T-helper 1 cell treated with Interleukin-12 subunit alpha and Interleukin-12 subunit beta and Interleukin-4 antibody, amounts not matched to agents 30 μg/mL and 1 μg/mL, for 36 hours (primary cell): ENCODE measurements at regions not wholly inside any gene's neighbourhood (a gene's known extent, or its start where the extent isn't known, plus 50 kb on each side); places are given as distances from the start of the nearest gene placed in this dataset.

Experiments
- H3K27ac Mint-ChIP-seq: one replicate; pipeline ENCODE4 v1.8.0; 2021; ENCODE audit warnings: mild to moderate bottlenecking, mixed read lengths
- H3K27me3 Mint-ChIP-seq: one replicate; pipeline ENCODE4 v1.8.0; 2021; ENCODE audit warnings: low read depth, mixed read lengths
- H3K36me3 Mint-ChIP-seq: one replicate; pipeline ENCODE4 v1.8.0; 2021; ENCODE audit warnings: low read depth, mixed read lengths
- H3K4me1 Mint-ChIP-seq: one replicate; pipeline ENCODE4 v1.8.0; 2021; ENCODE audit warnings: low read depth, mixed read lengths
- H3K4me3 Mint-ChIP-seq: one replicate; pipeline ENCODE4 v1.8.0; 2021; ENCODE audit warnings: mild to moderate bottlenecking, moderate library complexity, mixed read lengths
- H3K9me3 Mint-ChIP-seq: one replicate; pipeline ENCODE4 v1.8.0; 2021; ENCODE audit warnings: mixed read lengths

- Mint-ChIP-seq H3K27me3 (no peaks in the 10 kb centered on the region), H3K27ac (no peak overlapping the region), H3K4me1 (no peaks in the 10 kb centered on the region), H3K4me3 (no peak overlapping the region), H3K36me3 (no peaks in the 10 kb centered on the region), H3K9me3 (no peaks in the 10 kb centered on the region)
Measured at GRCh38 chr13:104898484-104898883, 1637.0 kb downstream of the EFNB2 start.

GRCh38 chr13:104895521-104895920 lies 1639.9 kb downstream of the EFNB2 start:
- Mint-ChIP-seq H3K4me3 (no peak overlapping the region), H3K27me3 (no peaks in the 10 kb centered on the region)

GRCh38 chr13:104875038-104875754 lies 1660.3 kb downstream of the EFNB2 start:
- H3K4me3 Mint-ChIP-seq: no peak overlapping the region
- no peak overlapping the region for H3K27ac Mint-ChIP-seq
- no peaks in the 10 kb centered on the region for H3K36me3 Mint-ChIP-seq
- peaks cover 2% of the 10 kb centered on the region for H3K9me3 Mint-ChIP-seq
- H3K4me1 Mint-ChIP-seq: peaks cover 3% of the 10 kb centered on the region
- H3K27me3 Mint-ChIP-seq: no peaks in the 10 kb centered on the region

More at GRCh38 chr13:104895521-104895920, 1639.9 kb downstream of the EFNB2 start:
- no peaks in the 10 kb centered on the region for H3K9me3 Mint-ChIP-seq
- H3K27ac Mint-ChIP-seq: no peak overlapping the region
- H3K4me1 Mint-ChIP-seq: no peaks in the 10 kb centered on the region
- H3K36me3 Mint-ChIP-seq: no peaks in the 10 kb centered on the region

GRCh38 chr13:104872153-104872552 lies 1663.3 kb downstream of the EFNB2 start:
- Mint-ChIP-seq H3K4me1 (peaks cover 3% of the 10 kb centered on the region), H3K9me3 (peaks cover 6% of the 10 kb centered on the region), H3K36me3 (no peaks in the 10 kb centered on the region), H3K4me3 (no peak overlapping the region), H3K27me3 (no peaks in the 10 kb centered on the region), H3K27ac (no peak overlapping the region)

- H3K27ac Mint-ChIP-seq: no peak overlapping the region
- H3K36me3 Mint-ChIP-seq: no peaks in the 10 kb centered on the region
- no peak overlapping the region for H3K4me3 Mint-ChIP-seq
- peaks cover 6% of the 10 kb centered on the region for H3K9me3 Mint-ChIP-seq
- H3K27me3 Mint-ChIP-seq: no peaks in the 10 kb centered on the region
- H3K4me1 Mint-ChIP-seq: peaks cover 3% of the 10 kb centered on the region
Measured at GRCh38 chr13:104871456-104871855, 1664.0 kb downstream of the EFNB2 start.

- Mint-ChIP-seq H3K27me3 (no peaks in the 10 kb centered on the region), H3K27ac (no peak overlapping the region)
Measured at GRCh38 chr13:104869501-104869900, 1666.0 kb downstream of the EFNB2 start.

GRCh38 chr13:104868806-104869205 lies 1666.7 kb downstream of the EFNB2 start:
- Mint-ChIP-seq H3K27me3 (no peaks in the 10 kb centered on the region), H3K9me3 (peaks cover 6% of the 10 kb centered on the region), H3K4me1 (no peaks in the 10 kb centered on the region), H3K4me3 (no peak overlapping the region), H3K27ac (no peak overlapping the region), H3K36me3 (no peaks in the 10 kb centered on the region)

More at GRCh38 chr13:104869501-104869900, 1666.0 kb downstream of the EFNB2 start:
- Mint-ChIP-seq H3K9me3 (peaks cover 6% of the 10 kb centered on the region), H3K4me3 (no peak overlapping the region), H3K4me1 (no peaks in the 10 kb centered on the region), H3K36me3 (no peaks in the 10 kb centered on the region)

GRCh38 chr13:104855581-104855980 lies 1679.9 kb downstream of the EFNB2 start:
- peaks cover 4% of the 10 kb centered on the region for H3K9me3 Mint-ChIP-seq
- H3K4me3 Mint-ChIP-seq: no peak overlapping the region
- H3K27me3 Mint-ChIP-seq: no peaks in the 10 kb centered on the region
- H3K36me3 Mint-ChIP-seq: no peaks in the 10 kb centered on the region
- H3K4me1 Mint-ChIP-seq: no peaks in the 10 kb centered on the region
- no peak overlapping the region for H3K27ac Mint-ChIP-seq

GRCh38 chr13:104854698-104855097 lies 1680.8 kb downstream of the EFNB2 start:
- Mint-ChIP-seq H3K27ac (no peak overlapping the region), H3K27me3 (no peaks in the 10 kb centered on the region), H3K4me1 (no peaks in the 10 kb centered on the region), H3K9me3 (no peaks in the 10 kb centered on the region), H3K36me3 (no peaks in the 10 kb centered on the region), H3K4me3 (no peak overlapping the region)

- no peaks in the 10 kb centered on the region for H3K4me1 Mint-ChIP-seq
- H3K36me3 Mint-ChIP-seq: no peaks in the 10 kb centered on the region
- H3K9me3 Mint-ChIP-seq: no peaks in the 10 kb centered on the region
- H3K4me3 Mint-ChIP-seq: no peak overlapping the region
- H3K27me3 Mint-ChIP-seq: no peaks in the 10 kb centered on the region
- no peak overlapping the region for H3K27ac Mint-ChIP-seq
Measured at GRCh38 chr13:104854007-104854406, 1681.5 kb downstream of the EFNB2 start.

GRCh38 chr13:104847922-104848321 lies 1687.5 kb downstream of the EFNB2 start:
- Mint-ChIP-seq H3K27me3 (no peaks in the 10 kb centered on the region), H3K4me3 (no peak overlapping the region), H3K27ac (no peak overlapping the region), H3K36me3 (no peaks in the 10 kb centered on the region), H3K9me3 (no peaks in the 10 kb centered on the region), H3K4me1 (no peaks in the 10 kb centered on the region)

GRCh38 chr13:104843401-104843800 lies 1692.1 kb downstream of the EFNB2 start:
- H3K27me3 Mint-ChIP-seq: no peaks in the 10 kb centered on the region
- no peak overlapping the region for H3K27ac Mint-ChIP-seq
- no peaks in the 10 kb centered on the region for H3K9me3 Mint-ChIP-seq
- H3K4me3 Mint-ChIP-seq: no peak overlapping the region
- no peaks in the 10 kb centered on the region for H3K36me3 Mint-ChIP-seq
- H3K4me1 Mint-ChIP-seq: no peaks in the 10 kb centered on the region

- Mint-ChIP-seq H3K36me3 (no peaks in the 10 kb centered on the region), H3K27me3 (no peaks in the 10 kb centered on the region), H3K27ac (no peak overlapping the region), H3K9me3 (no peaks in the 10 kb centered on the region), H3K4me3 (no peak overlapping the region), H3K4me1 (no peaks in the 10 kb centered on the region)
Measured at GRCh38 chr13:104841110-104841509, 1694.4 kb downstream of the EFNB2 start.

GRCh38 chr13:104837756-104838155 lies 1697.7 kb downstream of the EFNB2 start:
- H3K9me3 Mint-ChIP-seq: no peaks in the 10 kb centered on the region
- H3K4me1 Mint-ChIP-seq: no peaks in the 10 kb centered on the region
- H3K4me3 Mint-ChIP-seq: no peak overlapping the region
- H3K36me3 Mint-ChIP-seq: no peaks in the 10 kb centered on the region
- H3K27me3 Mint-ChIP-seq: no peaks in the 10 kb centered on the region
- no peak overlapping the region for H3K27ac Mint-ChIP-seq

GRCh38 chr13:104833221-104833620 lies 1702.2 kb downstream of the EFNB2 start:
- no peaks in the 10 kb centered on the region for H3K4me1 Mint-ChIP-seq
- no peaks in the 10 kb centered on the region for H3K27me3 Mint-ChIP-seq
- no peak overlapping the region for H3K27ac Mint-ChIP-seq
- no peaks in the 10 kb centered on the region for H3K36me3 Mint-ChIP-seq
- no peak overlapping the region for H3K4me3 Mint-ChIP-seq
- no peaks in the 10 kb centered on the region for H3K9me3 Mint-ChIP-seq

GRCh38 chr13:104832231-104832630 lies 1703.2 kb downstream of the EFNB2 start:
- Mint-ChIP-seq H3K27me3 (no peaks in the 10 kb centered on the region), H3K27ac (no peak overlapping the region), H3K36me3 (no peaks in the 10 kb centered on the region), H3K4me3 (no peak overlapping the region), H3K4me1 (no peaks in the 10 kb centered on the region), H3K9me3 (no peaks in the 10 kb centered on the region)
